GM18498 (cell line): ENCODE measurements at regions not wholly inside any gene's neighbourhood (a gene's known extent, or its start where the extent isn't known, plus 50 kb on each side); places are given as distances from the start of the nearest gene placed in this dataset.

Source experiments
- ATAC-seq: cut with Tn5 transposase; IDR thresholded peaks from one replicate; pipeline ENCODE4 v1.9.1; 2021; ENCODE audit warnings: mild to moderate bottlenecking, moderate library complexity; ENCODE audit not compliant: unreplicated experiment

DNA sequence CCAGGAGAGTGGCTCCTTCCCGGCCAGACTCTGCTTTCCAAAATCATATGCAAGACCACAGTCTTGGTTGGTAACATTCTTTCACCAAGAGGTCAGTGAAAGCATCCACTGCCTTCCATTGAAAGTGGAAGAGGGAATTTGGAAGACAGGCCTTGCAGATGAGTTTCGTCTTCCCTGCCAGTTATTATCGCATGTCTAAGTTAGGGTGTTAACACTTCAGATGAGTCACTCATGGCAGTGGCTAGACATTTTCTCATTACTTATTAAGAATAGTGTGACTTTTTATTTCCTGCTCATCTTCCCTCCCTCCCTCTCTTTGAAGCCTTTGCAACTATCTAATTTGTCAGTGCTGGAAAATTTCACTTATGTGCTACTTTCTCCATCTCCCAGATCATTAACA is 102.9 kb upstream of the EPB41L3 start:
- no peak for ATAC-seq

DNA sequence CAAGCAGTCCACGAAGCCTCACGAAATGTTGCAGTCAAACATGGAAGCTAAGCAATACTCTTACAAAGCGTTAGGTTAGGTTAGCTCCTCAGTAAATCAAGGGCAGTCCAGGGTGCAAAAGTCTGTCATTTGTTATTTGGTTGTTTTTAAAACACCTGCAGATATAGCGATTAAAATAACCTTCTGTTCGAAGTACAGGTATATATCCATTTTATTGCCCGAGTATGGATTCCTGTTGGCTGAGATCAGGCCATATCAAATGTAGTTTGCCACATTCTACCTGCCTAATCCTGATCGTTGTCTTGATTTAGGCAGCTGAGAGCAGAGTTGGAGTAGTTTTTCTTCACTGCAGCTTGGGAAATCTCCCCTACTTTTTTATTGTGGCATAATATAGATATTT is 99.5 kb upstream of the EPB41L3 start:
- no peak for ATAC-seq

DNA sequence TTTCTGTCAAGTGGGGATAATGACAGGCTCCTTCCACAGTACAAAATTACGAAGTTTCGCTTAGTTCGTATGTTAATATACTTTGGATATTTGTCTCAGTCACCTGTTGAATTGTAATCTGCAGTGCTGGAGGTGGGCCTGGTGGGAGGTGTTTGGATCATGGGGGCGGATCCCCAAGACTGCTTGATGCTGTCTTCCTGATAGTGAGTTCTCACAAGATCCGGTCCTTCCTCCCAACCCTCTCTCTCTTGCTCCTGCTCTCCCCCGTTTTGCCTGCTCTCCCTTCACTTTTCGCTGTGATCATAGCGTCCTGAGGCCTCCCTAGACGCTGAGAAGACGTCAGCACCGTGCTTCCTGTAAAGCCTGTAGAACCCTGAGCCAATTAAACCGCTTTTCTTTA is 97.1 kb upstream of the EPB41L3 start:
- ATAC-seq = no peak

DNA sequence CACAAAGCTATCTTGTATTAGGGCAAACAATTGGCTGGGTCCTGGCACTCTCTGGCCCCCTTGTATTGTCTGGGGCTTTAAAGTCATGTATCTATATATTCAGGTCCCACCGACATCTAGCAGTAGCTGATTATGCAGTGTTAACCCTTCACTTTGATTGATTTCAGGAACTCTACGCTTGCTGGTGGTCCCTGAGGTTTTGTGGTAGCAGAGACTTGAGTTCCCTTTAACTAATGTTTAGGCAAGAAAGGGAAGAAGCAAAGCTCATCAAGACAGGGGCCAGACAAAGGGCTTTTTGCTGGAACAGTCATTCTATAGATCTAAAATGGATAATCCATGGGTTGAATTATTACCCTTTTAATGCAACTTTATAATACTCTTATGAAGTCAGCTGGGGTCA is 95.3 kb upstream of the EPB41L3 start:
- ATAC-seq = no peak

DNA sequence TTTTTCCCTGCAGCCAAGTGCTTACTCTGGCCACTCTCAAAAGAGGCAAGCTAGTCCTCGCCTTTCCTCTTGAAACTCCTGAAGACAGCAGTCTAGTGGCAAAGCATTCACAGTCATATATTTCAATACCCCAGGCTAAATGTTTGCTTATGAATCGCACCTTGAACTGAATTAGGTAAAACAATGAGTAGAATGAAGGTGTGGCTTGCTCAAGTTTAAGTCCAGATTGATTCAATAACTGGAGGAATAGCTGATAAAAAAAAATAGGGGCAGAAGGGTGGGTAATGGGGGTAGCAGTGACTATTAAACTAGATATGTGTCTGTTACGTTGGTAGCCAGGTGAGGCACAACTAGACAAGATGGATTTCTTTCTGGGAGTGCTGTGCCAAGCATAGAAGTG is 88.2 kb upstream of the EPB41L3 start:
- ATAC-seq = no peak

DNA sequence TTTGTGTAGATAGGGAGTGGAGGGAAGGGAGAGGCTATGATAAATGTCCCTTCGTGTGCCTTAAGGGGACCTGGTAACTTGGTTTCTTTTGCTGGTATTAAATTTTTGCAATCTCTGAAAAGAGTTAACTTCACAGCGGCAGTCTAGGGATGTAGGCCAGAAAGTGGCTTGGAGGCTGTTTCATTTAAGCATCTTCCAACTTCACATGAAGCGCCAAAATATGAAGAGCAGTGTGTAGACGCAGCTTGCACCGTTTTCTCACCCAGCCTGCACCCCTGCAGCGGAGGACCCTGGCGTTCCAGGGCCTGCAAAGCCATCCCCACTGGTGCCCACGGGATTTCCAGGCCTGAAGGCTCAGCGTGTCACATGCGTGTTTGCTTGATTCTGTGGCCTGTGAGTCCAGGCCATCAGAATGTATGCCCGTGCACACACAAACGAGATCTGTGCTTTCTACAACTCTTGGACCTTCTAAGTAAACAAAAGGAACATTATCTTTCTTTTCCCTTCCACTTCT is 87.2 kb upstream of the EPB41L3 start:
- ATAC-seq = no peak

DNA sequence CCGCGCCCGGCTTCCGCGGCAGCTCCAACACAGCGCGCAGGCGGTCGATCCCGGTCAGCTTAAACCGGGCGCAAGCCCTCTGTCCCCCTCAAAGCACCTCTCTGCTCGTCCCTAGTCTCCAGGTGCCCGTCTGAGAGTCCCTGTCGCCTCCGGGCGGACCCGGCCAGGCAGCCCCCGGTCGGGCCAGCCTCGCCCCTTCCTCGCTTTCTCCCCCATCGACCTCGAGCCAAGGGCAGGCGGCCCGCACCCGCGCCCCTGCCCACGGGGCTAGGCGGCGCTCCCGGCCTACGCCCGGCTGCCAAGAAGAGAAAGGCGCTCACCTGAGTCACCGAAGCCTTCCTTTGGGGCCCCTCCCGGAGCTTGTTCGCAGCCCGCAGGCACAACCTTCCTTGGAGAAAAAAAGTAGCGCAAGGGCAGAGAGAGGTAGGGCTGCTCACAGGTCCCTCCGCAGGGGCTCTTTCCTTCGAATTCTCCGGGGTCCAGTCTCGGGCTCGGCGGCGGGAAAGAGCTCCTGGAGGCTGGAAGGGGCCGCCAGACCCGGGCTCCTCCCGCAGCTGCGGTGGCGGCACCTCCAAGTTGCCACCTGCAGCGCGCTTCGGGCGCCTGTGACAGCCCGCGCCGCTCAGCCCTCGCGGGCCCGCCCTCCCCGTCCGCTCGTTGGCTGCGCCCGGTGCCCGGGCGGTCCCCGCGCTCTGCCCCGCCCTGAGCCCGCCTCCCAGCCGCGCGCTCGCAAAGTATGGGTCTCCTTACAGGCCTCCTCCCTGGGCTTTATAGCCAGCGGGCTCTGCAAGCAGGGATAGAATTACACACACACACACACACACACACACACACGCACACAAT is 86.5 kb upstream of the EPB41L3 start:
- ATAC-seq = peak; percentile 84

DNA sequence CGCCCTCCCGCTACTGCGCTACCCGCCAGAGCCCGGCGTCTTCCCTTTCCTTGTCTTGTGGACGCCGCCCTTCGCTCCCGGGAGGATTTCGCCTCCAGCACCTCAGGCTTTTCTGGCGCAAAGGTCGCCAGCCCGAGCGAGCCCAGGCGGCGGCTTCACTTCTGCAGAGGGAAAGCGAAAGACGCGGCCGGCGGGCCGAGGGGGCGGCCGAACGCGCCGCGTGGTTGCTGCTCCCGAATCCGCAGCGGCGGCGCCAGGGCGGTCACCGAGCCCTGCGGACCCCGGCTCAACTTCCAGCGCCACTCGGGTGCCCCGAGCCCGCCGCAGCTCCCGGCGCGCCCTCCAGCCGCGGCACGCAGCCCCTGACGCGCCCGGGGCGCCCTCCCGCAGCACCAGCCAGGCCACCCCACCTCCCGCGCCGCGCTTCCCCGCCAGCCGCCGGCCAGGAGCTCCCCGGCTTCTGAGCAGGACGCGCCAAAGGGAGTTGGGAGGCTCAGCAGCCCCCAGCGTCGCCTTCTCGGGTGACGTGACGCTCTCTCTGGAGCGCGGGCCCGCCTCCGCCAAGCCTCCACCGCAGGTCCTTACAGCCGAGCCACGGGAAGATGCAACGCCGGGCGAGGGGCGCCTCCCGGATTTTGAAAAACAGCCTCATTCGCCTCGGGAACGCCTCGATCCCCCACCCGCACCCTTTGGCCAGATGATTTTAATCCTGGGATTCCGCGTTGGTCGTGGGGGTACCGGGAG is 84.9 kb upstream of the EPB41L3 start:
- no peak for ATAC-seq

DNA sequence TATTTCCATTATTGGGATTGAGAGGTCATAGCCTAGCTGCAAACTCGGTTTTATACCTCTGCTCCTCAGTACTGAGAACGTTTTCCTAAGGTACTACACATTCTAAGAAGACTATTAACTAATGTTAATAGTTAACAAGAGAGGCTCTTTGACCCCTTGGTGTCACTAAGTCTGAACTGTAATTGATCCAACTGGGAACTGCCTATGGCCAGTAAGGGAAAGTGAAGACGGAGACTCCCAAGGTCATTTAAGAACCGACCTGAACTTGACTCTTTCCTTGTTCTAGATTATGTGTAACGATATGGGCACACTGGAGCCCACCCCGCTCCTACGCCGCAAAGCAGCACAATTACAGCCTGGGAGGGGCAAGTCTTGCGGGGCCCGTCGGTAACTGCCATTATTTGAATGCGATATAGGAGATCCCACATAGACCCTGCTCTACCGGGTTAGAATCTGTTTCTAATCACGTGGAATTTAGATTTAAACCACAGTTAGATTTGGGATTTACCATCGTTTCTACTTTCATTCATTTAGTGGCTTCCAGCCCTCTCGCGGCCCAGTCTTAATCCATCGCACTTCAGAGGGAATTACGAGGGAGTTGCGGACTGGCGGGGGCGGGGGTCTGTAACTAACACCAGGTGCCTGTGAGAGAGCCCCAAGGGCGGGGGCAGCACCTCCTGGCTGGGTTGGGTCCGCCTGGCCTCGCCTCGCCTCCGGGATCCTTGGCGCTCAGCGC is 84.1 kb upstream of the EPB41L3 start:
- no peak for ATAC-seq

DNA sequence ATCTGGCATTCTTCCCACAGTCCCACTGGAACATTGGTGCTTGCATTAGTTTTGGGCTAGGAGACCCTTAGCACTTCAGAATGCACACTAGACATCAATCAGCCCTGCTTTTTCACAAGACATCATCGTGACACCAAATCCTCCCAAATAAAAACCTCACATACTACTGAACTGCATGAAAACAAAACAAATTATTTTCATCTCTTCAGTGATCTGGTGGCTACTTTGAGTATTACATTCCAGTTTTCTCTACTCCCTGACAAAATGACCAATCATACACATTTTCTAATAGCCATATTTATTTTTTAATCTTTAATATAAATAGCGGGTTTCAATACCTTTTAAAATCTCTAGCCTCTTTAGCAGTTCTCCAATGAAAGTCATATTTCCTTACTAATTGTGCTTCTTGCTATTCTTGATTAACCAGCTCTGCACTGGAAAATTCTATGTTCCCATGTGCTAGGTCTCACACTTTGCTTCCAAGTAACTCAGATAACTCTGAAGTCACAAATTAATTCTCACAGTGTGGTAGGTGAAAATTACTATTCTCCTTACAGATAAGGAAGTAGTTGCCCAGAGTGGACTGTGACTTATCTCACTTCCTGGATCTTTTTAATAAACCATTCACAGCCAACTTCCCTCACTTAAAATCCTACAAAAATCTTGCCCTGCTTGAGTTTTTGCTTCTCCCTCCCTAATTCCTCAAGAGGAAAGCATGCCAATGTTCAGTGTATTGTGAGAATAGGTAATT is 82.5 kb upstream of the EPB41L3 start:
- ATAC-seq = no peak

DNA sequence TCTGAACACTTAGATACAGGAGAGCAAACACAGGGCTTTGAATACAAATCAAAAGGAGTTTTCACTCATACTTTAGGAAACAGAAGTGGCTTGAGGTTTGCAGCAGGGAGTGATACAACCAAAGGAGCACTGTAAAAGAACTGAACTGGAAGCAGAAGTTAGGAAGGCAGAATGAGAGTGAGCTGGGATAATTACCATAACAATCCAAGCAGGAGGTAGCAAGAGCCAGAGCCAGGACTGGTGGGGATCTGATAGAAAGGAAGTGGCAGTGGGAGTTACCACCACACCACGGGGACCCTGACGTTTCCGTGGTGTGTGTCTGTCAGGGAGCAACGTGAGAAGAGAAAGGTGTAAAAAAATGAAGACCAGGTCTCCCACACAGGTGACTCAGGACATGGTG is 81.3 kb upstream of the EPB41L3 start:
- no peak for ATAC-seq

DNA sequence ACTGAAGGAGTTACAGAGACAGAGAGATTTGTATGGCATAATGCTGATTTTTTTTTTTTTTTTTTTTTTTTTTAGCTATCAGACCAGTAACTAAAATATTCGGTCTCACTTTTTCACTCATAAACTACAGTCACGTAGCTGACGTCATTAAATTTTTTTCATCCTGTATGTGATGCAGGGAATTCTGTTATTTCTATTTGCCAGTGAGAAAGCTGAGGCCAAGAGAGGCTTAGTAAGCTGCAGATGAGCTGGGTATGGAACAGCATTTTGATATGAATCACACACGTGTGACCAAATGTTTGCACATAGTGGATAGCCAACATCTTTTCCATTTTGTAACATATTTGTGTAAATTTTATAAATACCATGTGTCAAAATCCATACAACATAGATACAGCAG is 79.1 kb upstream of the EPB41L3 start:
- ATAC-seq = no peak

DNA sequence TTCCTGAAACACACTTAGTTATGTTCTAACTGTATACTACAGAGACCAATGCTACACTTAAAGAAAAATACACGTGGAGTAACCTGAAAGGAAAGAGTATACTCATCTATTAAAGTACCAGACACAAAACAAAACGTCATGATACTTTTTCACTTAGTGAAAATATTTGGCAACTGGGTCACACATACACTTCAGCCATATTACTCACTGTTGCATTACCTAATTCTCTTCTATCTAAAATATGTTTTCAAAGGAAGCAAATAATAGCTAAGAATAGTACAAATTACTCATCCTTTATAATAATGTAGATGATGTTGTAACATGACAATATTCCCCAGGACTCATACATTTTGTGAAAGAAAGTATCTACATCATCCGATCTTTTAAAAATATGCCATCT is 76.5 kb upstream of the EPB41L3 start:
- ATAC-seq = no peak

DNA sequence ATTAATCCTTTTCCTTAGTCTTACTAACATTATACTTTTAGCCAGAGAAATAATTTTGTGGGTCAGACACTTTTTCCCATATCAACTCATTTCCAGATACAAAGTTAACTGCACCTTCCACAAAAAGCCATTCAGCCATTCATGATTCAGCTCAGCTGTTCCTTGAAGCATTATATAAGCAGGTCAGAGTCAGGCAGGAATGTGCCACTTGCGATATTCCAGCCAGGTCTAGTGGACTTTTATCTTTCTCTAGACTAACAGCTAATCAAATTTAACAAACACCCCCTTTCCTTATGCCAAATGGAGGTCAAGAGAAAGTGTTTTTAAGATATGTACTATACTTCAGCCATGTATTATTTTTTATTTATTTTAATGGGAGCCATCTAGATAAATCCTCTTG is 75.6 kb upstream of the EPB41L3 start:
- ATAC-seq = no peak

DNA sequence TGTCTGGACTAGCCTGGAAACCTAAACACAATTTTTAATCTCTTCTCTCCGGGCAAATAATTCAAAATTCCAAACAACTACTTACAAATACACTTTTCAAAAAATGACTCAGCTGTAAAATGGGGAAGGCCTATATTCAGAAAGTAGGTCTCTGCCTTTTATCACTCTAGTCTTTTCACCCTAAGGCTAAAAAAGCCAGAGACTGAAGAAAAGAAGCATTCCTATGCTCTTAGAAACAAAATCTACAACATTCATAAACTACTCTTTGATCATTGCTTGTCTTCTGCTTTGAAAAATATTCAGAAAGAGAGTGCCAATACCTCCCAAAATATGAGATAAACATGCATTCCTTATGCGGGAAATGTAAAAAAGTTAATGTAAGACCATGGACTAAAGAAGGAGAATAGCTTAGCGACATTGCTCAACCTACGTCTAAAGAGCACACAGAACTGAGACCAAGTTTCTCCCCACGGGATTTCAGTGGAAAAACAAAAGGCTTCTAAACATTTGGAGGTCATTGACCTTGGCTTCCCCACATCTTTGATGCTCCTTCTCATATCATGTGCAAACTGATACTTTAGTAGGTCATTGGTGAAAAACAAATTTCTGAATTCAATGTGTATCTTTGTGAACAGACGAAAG is 74.4 kb upstream of the EPB41L3 start:
- no peak for ATAC-seq

DNA sequence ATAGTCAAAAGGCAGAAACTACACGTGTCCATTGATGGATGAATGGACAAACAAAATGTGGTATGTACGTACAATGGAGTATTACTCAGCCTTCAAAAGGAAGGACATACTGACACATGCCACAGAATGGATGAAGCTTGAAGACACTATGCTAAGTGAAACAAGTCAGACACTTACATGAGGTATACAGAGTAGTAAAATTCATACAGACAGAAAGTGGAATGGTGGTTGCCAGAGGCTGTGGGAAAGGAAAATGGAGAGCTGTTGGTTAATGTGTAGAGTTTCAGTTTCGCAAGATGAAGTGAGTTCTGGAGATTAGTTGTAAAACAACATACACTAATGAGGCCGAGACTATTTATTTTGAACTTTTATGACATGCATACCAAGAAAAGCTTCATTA is 67.4 kb upstream of the EPB41L3 start:
- no peak for ATAC-seq

DNA sequence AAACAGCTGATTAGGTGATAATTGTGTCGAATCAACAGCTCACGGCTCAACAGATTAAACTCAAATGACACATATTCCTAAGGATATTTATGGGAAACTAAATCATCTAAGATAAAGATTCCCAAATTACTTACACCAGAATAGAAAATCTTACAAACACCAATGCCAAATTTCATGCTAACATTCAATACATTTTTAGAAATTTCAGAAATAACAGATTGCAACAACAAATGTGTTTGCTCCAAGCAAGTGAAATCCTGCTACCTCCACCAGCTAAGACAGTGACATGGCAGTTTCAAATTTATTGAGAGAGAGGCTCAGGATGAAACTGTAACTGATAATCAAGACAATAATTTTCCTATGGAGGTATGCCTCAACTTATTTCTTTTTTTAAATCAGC is 65.0 kb upstream of the EPB41L3 start:
- ATAC-seq = no peak

DNA sequence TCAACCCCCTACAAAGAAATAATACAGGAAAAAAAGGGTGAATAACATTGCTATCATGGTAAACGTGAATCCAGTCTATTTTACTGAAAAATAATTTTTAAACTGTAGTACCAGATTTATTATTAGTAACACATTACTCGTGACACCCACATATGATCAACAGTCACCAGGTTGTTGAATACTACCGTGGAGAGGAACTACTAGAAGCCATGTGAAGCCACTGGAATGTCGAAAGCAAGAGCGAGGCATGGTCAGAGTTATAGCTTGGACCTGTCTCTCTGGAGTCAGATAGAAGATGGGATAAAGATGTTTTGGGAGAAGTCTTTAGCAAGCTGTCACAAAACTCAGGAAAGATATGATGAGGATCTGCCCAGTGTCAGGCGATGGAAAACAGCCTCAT is 63.2 kb upstream of the EPB41L3 start:
- ATAC-seq = no peak

DNA sequence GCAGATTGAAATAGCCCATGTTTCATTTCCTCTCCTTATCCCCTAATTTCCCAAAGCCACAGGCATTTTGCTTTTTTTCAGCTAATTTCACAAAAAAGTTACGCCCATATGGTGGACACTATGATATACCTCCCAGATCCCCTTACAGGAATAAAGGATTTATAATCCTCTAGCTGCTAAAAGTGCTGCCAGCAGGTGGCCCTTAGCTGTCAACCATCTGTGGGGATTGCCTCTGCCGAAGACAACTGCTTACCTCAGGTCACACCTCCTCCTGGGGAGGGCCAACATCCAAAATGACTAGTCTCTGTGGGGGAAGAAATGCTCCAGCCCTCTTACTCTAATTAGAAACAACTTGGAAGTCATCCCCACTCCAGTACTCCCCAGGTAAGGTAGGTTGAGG is 61.0 kb upstream of the EPB41L3 start:
- ATAC-seq = no peak

DNA sequence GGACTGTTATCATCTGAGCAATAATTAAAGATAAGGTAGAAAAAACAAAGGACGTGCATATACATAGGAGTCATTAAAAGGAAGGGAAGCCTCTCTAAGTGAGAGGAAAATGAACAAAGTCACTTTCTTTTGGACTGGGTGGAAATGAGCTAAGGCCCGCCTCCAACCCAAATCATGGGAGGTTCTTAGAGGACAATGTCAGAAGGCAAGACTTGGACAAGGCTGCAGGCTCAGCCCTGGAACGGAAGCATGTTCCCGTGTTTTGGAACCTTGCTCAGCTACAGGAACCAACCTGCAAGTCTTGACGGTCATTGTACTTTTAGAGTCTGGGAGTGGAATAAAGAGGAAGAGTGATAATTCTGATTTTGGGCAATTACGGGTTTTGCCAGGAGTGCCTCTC is 59.4 kb upstream of the EPB41L3 start:
- no peak for ATAC-seq
